ENCODE measurements at regions not wholly inside any gene's neighbourhood (a gene's known extent, or its start where the extent isn't known, plus 50 kb on each side); places are given as distances from the start of the nearest gene placed in this dataset.

DNA sequence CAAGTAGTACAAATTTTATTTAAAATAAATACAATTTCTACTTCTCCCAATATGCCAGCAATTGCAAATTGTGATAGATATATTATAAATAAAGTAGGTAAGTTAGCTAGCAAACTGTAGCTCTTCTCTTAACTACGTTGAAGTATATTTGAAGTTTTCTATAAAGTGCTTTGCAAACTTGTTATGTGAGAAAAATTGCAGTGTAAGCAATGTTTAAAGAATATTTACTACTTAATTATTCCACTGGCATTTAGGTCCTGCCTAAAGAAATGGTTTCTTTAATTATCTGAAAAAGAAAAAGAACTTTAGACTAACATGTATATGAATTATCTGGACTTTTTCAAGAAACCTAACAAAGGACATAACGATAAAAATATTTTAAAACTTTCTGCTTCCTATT is 1350.0 kb upstream of the CDH9 start:
- H3K9me3 Mint-ChIP-seq (ENCODE audit: low read depth), result no peaks in the 10 kb centered on the region
- H3K4me3 Mint-ChIP-seq (ENCODE audit: unreplicated experiment), result no peak overlapping the region

DNA sequence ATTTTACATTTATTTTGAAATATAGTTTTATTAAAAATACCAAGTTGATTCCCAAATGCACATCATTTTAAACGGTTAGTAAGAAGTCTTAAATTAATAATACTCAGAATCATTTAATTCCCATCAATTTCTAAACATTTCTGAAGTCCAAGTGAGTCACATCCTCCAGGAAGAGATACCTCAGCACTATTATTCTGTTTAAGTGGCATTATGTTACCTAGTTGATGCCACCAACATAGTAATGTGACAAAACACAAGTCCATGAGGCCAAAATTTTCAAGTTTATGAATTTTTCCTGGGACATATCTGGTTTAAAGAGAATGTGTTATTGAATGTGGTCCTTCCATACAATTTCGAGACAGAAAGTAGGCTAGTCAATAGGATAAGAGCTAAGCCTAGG is 1348.3 kb upstream of the CDH9 start:
- H3K4me3 Mint-ChIP-seq (ENCODE audit: unreplicated experiment), result no peak overlapping the region
- TF ChIP-seq, protein P1, sequence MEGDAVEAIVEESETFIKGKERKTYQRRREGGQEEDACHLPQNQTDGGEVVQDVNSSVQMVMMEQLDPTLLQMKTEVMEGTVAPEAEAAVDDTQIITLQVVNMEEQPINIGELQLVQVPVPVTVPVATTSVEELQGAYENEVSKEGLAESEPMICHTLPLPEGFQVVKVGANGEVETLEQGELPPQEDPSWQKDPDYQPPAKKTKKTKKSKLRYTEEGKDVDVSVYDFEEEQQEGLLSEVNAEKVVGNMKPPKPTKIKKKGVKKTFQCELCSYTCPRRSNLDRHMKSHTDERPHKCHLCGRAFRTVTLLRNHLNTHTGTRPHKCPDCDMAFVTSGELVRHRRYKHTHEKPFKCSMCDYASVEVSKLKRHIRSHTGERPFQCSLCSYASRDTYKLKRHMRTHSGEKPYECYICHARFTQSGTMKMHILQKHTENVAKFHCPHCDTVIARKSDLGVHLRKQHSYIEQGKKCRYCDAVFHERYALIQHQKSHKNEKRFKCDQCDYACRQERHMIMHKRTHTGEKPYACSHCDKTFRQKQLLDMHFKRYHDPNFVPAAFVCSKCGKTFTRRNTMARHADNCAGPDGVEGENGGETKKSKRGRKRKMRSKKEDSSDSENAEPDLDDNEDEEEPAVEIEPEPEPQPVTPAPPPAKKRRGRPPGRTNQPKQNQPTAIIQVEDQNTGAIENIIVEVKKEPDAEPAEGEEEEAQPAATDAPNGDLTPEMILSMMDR (IDR thresholded peaks at IDR 0.05), result no peak
- peaks cover under 1% of the 10 kb centered on the region for H3K4me1 Mint-ChIP-seq (ENCODE audit: low read depth)
- no peak overlapping the region for H3K27ac Mint-ChIP-seq (ENCODE audit: unreplicated experiment)
- H3K27me3 Mint-ChIP-seq (ENCODE audit: low read depth), result no peaks in the 10 kb centered on the region
- no peaks in the 10 kb centered on the region for H3K9me3 Mint-ChIP-seq (ENCODE audit: low read depth)
- H3K36me3 Mint-ChIP-seq (ENCODE audit: low read depth), result no peaks in the 10 kb centered on the region
- DNase-seq (ENCODE audit: low spot score), result no peak

More for the DNA sequence above, 1350.0 kb upstream of the CDH9 start:
- DNase-seq (ENCODE audit: low spot score), result no peak
- H3K4me1 Mint-ChIP-seq (ENCODE audit: low read depth), result peaks cover 5% of the 10 kb centered on the region
- no peak overlapping the region for H3K27ac Mint-ChIP-seq (ENCODE audit: unreplicated experiment)
- no peaks in the 10 kb centered on the region for H3K27me3 Mint-ChIP-seq (ENCODE audit: low read depth)
- TF ChIP-seq, protein P1 (IDR thresholded peaks at IDR 0.05), result no peak
- H3K36me3 Mint-ChIP-seq (ENCODE audit: low read depth), result no peaks in the 10 kb centered on the region

DNA sequence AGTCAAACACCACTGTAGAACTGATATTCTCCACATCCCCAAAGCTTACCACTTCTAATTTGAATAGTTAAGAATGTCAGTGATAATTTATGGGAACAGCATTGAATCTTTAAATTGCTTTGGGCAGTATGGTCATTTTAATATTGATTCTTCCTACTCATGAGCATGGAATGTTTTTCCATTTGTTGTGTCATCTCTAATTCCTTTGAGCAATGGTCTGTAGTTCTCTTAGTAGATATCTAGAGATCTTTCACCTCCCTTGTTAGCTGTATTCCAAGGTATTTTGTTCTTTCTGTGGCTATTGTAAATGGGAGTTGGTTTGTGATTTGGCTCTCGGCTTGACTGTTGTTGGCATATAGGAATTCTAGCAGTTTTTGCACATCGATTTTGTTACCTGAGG is 1341.8 kb upstream of the CDH9 start:
- DNase-seq (ENCODE audit: low spot score), result no peak
- no peaks in the 10 kb centered on the region for H3K4me1 Mint-ChIP-seq (ENCODE audit: low read depth)

DNA sequence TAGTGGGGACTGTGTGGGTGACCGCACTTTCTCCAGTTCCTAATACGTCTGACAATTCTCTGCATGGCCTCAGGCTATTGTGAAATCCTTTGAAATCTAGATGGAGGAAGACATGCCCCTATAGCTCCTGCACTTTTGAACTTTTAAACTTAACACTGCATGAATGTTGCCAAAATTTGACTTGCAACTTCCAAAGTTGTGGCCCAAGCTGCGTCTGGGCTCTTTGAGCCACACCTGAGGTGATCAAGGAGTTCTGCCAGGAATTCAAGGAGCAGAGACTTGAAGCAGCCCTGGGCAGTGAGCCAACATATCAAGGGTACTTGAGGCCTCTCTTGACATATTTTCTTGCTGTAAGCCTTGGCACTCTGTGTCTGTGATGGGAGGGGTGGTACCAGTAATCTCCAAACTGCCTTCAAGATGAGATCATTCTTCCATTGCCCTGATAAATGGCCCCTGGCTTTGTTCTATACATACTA is 1336.1 kb upstream of the CDH9 start:
- Mint-ChIP-seq H3K4me1 (ENCODE audit: low read depth) (no peaks in the 10 kb centered on the region), H3K27me3 (ENCODE audit: low read depth) (no peaks in the 10 kb centered on the region), H3K27ac (ENCODE audit: unreplicated experiment) (no peak overlapping the region), H3K9me3 (ENCODE audit: low read depth) (peaks cover 15% of the 10 kb centered on the region), H3K4me3 (ENCODE audit: unreplicated experiment) (no peak overlapping the region), H3K36me3 (ENCODE audit: low read depth) (no peaks in the 10 kb centered on the region)
- TF ChIP-seq, protein P1 (IDR thresholded peaks at IDR 0.05), result no peak
- no peak for DNase-seq (ENCODE audit: low spot score)

More for the DNA sequence above, 1341.8 kb upstream of the CDH9 start:
- Mint-ChIP-seq H3K27me3 (ENCODE audit: low read depth) (no peaks in the 10 kb centered on the region), H3K36me3 (ENCODE audit: low read depth) (no peaks in the 10 kb centered on the region), H3K9me3 (ENCODE audit: low read depth) (peaks cover 12% of the 10 kb centered on the region), H3K27ac (ENCODE audit: unreplicated experiment) (no peak overlapping the region), H3K4me3 (ENCODE audit: unreplicated experiment) (no peak overlapping the region)
- TF ChIP-seq, protein P1 (IDR thresholded peaks at IDR 0.05), result no peak

DNA sequence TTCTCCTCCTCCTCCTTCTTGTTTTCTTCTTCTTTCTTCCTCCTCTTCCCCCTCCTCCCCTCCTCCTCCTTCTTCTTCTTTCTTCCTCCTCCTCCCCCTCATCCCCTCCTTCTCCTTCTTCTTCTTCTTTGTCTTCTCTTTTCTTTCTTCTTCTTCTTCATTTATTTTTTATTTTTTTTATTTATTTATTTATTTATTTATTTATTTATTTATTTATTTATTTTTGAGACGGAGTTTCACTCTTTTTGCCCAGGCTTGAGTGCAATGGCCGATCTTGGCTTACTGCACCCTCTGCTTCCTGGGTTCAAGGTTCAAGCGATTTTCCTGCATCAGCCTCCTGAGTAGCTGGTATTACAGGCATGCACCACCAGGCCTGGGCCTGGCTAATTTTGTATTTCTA is 1332.5 kb upstream of the CDH9 start:
- Mint-ChIP-seq H3K4me1 (ENCODE audit: low read depth) (peaks cover 4% of the 10 kb centered on the region), H3K36me3 (ENCODE audit: low read depth) (peaks cover 3% of the 10 kb centered on the region), H3K27me3 (ENCODE audit: low read depth) (no peaks in the 10 kb centered on the region), H3K4me3 (ENCODE audit: unreplicated experiment) (no peak overlapping the region), H3K27ac (ENCODE audit: unreplicated experiment) (no peak overlapping the region), H3K9me3 (ENCODE audit: low read depth) (peaks cover 12% of the 10 kb centered on the region)
- DNase-seq (ENCODE audit: low spot score), result no peak
- TF ChIP-seq, protein P1 (IDR thresholded peaks at IDR 0.05), result no peak
